HCT116 (cell line): ENCODE measurements at regions not wholly inside any gene's neighbourhood (a gene's known extent, or its start where the extent isn't known, plus 50 kb on each side); places are given as distances from the start of the nearest gene placed in this dataset.

Source experiments
- ATAC-seq: fragments of 200-7000 bp; cut with Tn5 transposase; 2 replicates; pipeline ENCODE4 v1.9.1; 2020; ENCODE audit warnings: mild to moderate bottlenecking, moderate library complexity
- BruUV-seq: library from RNA; stranded (reverse); fragments of 400-500 nt; replicated peaks from 2 replicates; lab custom pipeline; 2021; lab: Mats Ljungman, UMichigan
- CTCF ChIA-PET: fragments of 300-600 bp; sonication (Branson Sonifier 250); formaldehyde crosslinking; loops from one replicate; lab custom pipeline; 2021; ENCODE audit warnings: antibody characterized with exemption; lab: Charles Lee
- POLR2A ChIA-PET: fragments of 300-600, 350-600 bp; sonication (Branson Sonifier 250); formaldehyde crosslinking; loops from one replicate; lab custom pipeline; 2021; ENCODE audit warnings: antibody characterized with exemption; lab: Charles Lee
- RAD21 ChIA-PET, 2 experiments: fragments of 300-600 bp; sonication (Branson Sonifier 250); formaldehyde crosslinking; loops; one replicate each; lab custom pipeline; 2023; ENCODE audit warnings: low total read pairs in 2 of 2; ENCODE audit not compliant: uncharacterized antibody in 2 of 2, unreplicated experiment in 2 of 2, low non-redundant PET in 1 of 2; lab: Charles Lee
- DNase-seq: peaks from one replicate; pipeline ENCODE4 v3.0.0-alpha.2; 2010; ENCODE audit warnings: low read depth, low spot score
- H2AFZ ChIP-seq: fragments of 200-600 bp; shearing (Covaris generic), sonication (generic); 2 replicates; pipeline ENCODE4 v1.6.1; 2017; ENCODE audit warnings: low read depth, mixed run types, mixed read lengths, antibody characterized with exemption, low read length; ENCODE audit not compliant: poor library complexity, severe bottlenecking
- H3K27ac ChIP-seq: 2 replicates; pipeline ENCODE4 v1.5.1; 2012; ENCODE audit warnings: low read depth, low read length
- H3K27me3 ChIP-seq: fragments of 200-600 bp; sonication (generic); 2 replicates; pipeline ENCODE4 v1.6.1; 2016; ENCODE audit warnings: mixed run types, low read length, mixed read lengths; ENCODE audit not compliant: insufficient read depth
- H3K36me3 ChIP-seq, 2 experiments: fragments of 200-500 bp in 1 of 2; fragments of 200-600 bp in 1 of 2; sonication (Bioruptor generic) in 1 of 2; sonication (generic) in 1 of 2; 2 replicates each; pipeline versions ENCODE4 v1.5.1 to v1.6.1; 2014 to 2016; ENCODE audit warnings: low read length in 2 of 2, inconsistent platforms in 1 of 2, mixed read lengths in 1 of 2, mixed run types in 1 of 2; ENCODE audit not compliant: insufficient read depth in 2 of 2, control insufficient read depth in 1 of 2
- H3K4me1 ChIP-seq, 2 experiments: fragments of 200-600 bp in 1 of 2; sonication (generic) in 1 of 2; 2 replicates each; pipeline versions ENCODE4 v1.5.1 to v1.6.1; 2012 to 2017; ENCODE audit warnings: low read length in 2 of 2, inconsistent platforms in 1 of 2, mild to moderate bottlenecking in 1 of 2, mixed read lengths in 1 of 2, mixed run types in 1 of 2, moderate library complexity in 1 of 2; ENCODE audit not compliant: insufficient read depth in 2 of 2, control insufficient read depth in 1 of 2
- H3K4me2 ChIP-seq: fragments of 200-600 bp; sonication (generic); 2 replicates; pipeline ENCODE4 v1.6.1; 2017; ENCODE audit warnings: mixed run types, low read length, mixed read lengths
- H3K4me3 ChIP-seq, 2 experiments: fragments of 200-600 bp in 1 of 2; sonication (generic) in 1 of 2; replicated peaks in 1 of 2; 2 replicates each; pipeline ENCODE4 v1.5.1; 2011 to 2016; ENCODE audit warnings: low read length in 2 of 2, control low read depth in 1 of 2, low read depth in 1 of 2, mild to moderate bottlenecking in 1 of 2, mixed read lengths in 1 of 2, mixed run types in 1 of 2
- H3K79me2 ChIP-seq: fragments of 200-600 bp; sonication (generic); 2 replicates; pipeline ENCODE4 v1.6.1; 2017; ENCODE audit warnings: mild to moderate bottlenecking, mixed run types, low read length, moderate library complexity, mixed read lengths; ENCODE audit not compliant: insufficient read depth
- H3K9ac ChIP-seq: fragments of 200-600 bp; sonication (generic); 2 replicates; pipeline ENCODE4 v1.6.1; 2016; ENCODE audit warnings: low read length, mixed read lengths
- H3K9me2 ChIP-seq: fragments of 200-600 bp; sonication (generic), shearing (Covaris generic); 2 replicates; pipeline ENCODE4 v1.6.1; 2017; ENCODE audit warnings: mixed run types, mild to moderate bottlenecking, moderate library complexity; ENCODE audit not compliant: insufficient read depth
- H3K9me3 ChIP-seq, 2 experiments: fragments of 200-500 bp in 1 of 2; fragments of 200-600 bp in 1 of 2; sonication (Bioruptor generic) in 1 of 2; sonication (generic) in 1 of 2; 2 replicates each; pipeline ENCODE4 v1.6.1; 2014 to 2017; ENCODE audit warnings: low read length in 2 of 2, mixed read lengths in 2 of 2, inconsistent platforms in 1 of 2, low read depth in 1 of 2, mild to moderate bottlenecking in 1 of 2, mixed run types in 1 of 2, moderate library complexity in 1 of 2; ENCODE audit not compliant: control insufficient read depth in 1 of 2, insufficient read depth in 1 of 2
- H4K20me1 ChIP-seq: fragments of 200-600 bp; sonication (generic), shearing (Covaris generic); 2 replicates; pipeline ENCODE4 v1.6.1; 2017; ENCODE audit warnings: mixed run types, mild to moderate bottlenecking, moderate library complexity; ENCODE audit not compliant: insufficient read depth
- EGR1 ChIP-seq: IDR thresholded peaks from 2 replicates; pipeline ENCODE4 v1.6.1; 2012; ENCODE audit warnings: low read depth
- ELF1 ChIP-seq: IDR thresholded peaks from 2 replicates; pipeline ENCODE4 v1.6.1; 2012; ENCODE audit warnings: low read depth, borderline replicate concordance
- EZH2 ChIP-seq: fragments of 200-600 bp; sonication (generic); IDR thresholded peaks from 2 replicates; pipeline ENCODE4 v1.6.1; 2017; ENCODE audit warnings: antibody characterized with exemption, mixed run types
- EZH2phosphoT487 ChIP-seq: fragments of 200-600 bp; IDR thresholded peaks from 2 replicates; pipeline ENCODE4 v1.6.1; 2018; ENCODE audit warnings: antibody characterized with exemption, borderline replicate concordance
- FOSL1 ChIP-seq: IDR thresholded peaks from 2 replicates; pipeline ENCODE4 v1.6.1; 2012; ENCODE audit warnings: low read depth
- JUND ChIP-seq: IDR thresholded peaks from 2 replicates; pipeline ENCODE4 v1.6.1; 2012
- MAX ChIP-seq: IDR thresholded peaks from 2 replicates; pipeline ENCODE4 v1.6.1; 2012
- POLR2AphosphoS5 ChIP-seq: IDR thresholded peaks from 2 replicates; pipeline ENCODE4 v1.6.1; 2011; ENCODE audit warnings: mild to moderate bottlenecking, low read depth, low read length, moderate library complexity
- SIN3A ChIP-seq: IDR thresholded peaks from 2 replicates; pipeline ENCODE4 v1.6.1; 2012; ENCODE audit warnings: low read depth
- SRF ChIP-seq: IDR thresholded peaks from 2 replicates; pipeline ENCODE4 v1.6.1; 2012; ENCODE audit warnings: low read depth
- YY1 ChIP-seq: IDR thresholded peaks from 2 replicates; pipeline ENCODE4 v1.6.1; 2011; ENCODE audit warnings: low read length, low read depth, moderate library complexity, mild to moderate bottlenecking; ENCODE audit not compliant: insufficient replicate concordance; ENCODE audit errors: extremely low read depth
- ZBTB33 ChIP-seq: IDR thresholded peaks from 2 replicates; pipeline ENCODE4 v1.6.1; 2011; ENCODE audit warnings: mild to moderate bottlenecking, low read length, moderate library complexity; ENCODE audit not compliant: insufficient replicate concordance; ENCODE audit errors: extremely low read depth
- ZFX ChIP-seq: fragments of 450-650 bp; IDR thresholded peaks from 2 replicates; pipeline ENCODE4 v1.6.1; 2017
- ZNF274 ChIP-seq: fragments of 200-500 bp; sonication (Bioruptor generic); IDR thresholded peaks from 2 replicates; pipeline ENCODE4 v1.6.1; 2014; ENCODE audit warnings: mild to moderate bottlenecking, low read depth, low read length, inconsistent platforms
- intact Hi-C: fragments of 100-400 bp; cut with micrococcal nuclease; formaldehyde crosslinking; loops from 2 replicates; pipeline ENCODE4 v1.10.0; 2022
- TF ChIP-seq, protein P1 (sequence below): IDR thresholded peaks from 2 replicates; pipeline ENCODE4 v1.6.1; 2012; ENCODE audit warnings: low read depth

- ATAC-seq = no peak
- no peaks in the 10 kb centered on the region for H3K27me3 ChIP-seq
- CTCF ChIA-PET = no interaction called here
- H3K27ac ChIP-seq = peak overlapping the region; percentile 54; the same call in 1 of the 2 replicates
- no peaks in the 10 kb centered on the region for H3K9me2 ChIP-seq
- 0 out of 2 replicates have a peak overlapping the region, but pooled peaks have one; percentile 21 for H3K9ac ChIP-seq
- intact Hi-C loops = no loop called here
- H3K9me3 ChIP-seq = no peaks in the 10 kb centered on the region
- POLR2A ChIA-PET = no interaction called here
- peak overlapping the region; percentile 87 for H2AFZ ChIP-seq
- RAD21 ChIA-PET = no interaction called here
- BruUV-seq = no TSS peak
- TF ChIP-seq EZH2phosphoT487 (no peak), ELF1 (no peak), MAX (no peak), JUND (no peak), EGR1 (no peak), ZBTB33 (no peak), YY1 (no peak), SIN3A (no peak), ZFX (no peak), FOSL1 (no peak), EZH2 (no peak), SRF (no peak), ZNF274 (no peak), POLR2AphosphoS5 (no peak)
- TF ChIP-seq, protein P1, sequence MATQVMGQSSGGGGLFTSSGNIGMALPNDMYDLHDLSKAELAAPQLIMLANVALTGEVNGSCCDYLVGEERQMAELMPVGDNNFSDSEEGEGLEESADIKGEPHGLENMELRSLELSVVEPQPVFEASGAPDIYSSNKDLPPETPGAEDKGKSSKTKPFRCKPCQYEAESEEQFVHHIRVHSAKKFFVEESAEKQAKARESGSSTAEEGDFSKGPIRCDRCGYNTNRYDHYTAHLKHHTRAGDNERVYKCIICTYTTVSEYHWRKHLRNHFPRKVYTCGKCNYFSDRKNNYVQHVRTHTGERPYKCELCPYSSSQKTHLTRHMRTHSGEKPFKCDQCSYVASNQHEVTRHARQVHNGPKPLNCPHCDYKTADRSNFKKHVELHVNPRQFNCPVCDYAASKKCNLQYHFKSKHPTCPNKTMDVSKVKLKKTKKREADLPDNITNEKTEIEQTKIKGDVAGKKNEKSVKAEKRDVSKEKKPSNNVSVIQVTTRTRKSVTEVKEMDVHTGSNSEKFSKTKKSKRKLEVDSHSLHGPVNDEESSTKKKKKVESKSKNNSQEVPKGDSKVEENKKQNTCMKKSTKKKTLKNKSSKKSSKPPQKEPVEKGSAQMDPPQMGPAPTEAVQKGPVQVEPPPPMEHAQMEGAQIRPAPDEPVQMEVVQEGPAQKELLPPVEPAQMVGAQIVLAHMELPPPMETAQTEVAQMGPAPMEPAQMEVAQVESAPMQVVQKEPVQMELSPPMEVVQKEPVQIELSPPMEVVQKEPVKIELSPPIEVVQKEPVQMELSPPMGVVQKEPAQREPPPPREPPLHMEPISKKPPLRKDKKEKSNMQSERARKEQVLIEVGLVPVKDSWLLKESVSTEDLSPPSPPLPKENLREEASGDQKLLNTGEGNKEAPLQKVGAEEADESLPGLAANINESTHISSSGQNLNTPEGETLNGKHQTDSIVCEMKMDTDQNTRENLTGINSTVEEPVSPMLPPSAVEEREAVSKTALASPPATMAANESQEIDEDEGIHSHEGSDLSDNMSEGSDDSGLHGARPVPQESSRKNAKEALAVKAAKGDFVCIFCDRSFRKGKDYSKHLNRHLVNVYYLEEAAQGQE = no peak
- no peaks in the 10 kb centered on the region for H3K79me2 ChIP-seq
- H3K4me3 ChIP-seq = peak overlapping the region in 1 of 2 experiments; percentile 12; a peak in 1 of 4 replicates
- H3K36me3 ChIP-seq = no peaks in the 10 kb centered on the region
- peaks cover 9 to 21% of the 10 kb centered on the region in 2 experiments for H3K4me1 ChIP-seq
- H3K4me2 ChIP-seq = peak overlapping the region; percentile 64
- no peaks in the 10 kb centered on the region for H4K20me1 ChIP-seq
- DNase-seq = no peak
Measured at GRCh38 chr12:86713121-86713520, 456.9 kb upstream of the MGAT4C start.
